IMR-90 (cell line): ENCODE measurements at regions not wholly inside any gene's neighbourhood (a gene's known extent, or its start where the extent isn't known, plus 50 kb on each side); places are given as distances from the start of the nearest gene placed in this dataset.

ENCODE experiments used
- BHLHE40 ChIP-seq: fragments of 150-350 bp; IDR thresholded peaks from 2 replicates; pipeline ENCODE4 v1.6.1; 2016; ENCODE audit warnings: mild to moderate bottlenecking, low read depth, low read length
- CEBPB ChIP-seq: IDR thresholded peaks from 2 replicates; pipeline ENCODE4 v1.6.1; 2012; ENCODE audit warnings: low read depth, low read length, improper control_type of control experiment
- MAFK ChIP-seq: IDR thresholded peaks from 2 replicates; pipeline ENCODE4 v1.6.1; 2012; ENCODE audit warnings: low read depth, low read length, improper control_type of control experiment
- MAZ ChIP-seq: IDR thresholded peaks from 2 replicates; pipeline ENCODE4 v1.6.1; 2012; ENCODE audit warnings: low read depth, mild to moderate bottlenecking, low read length, improper control_type of control experiment, moderate library complexity, borderline replicate concordance
- MXI1 ChIP-seq: IDR thresholded peaks from 2 replicates; pipeline ENCODE4 v1.6.1; 2012; ENCODE audit warnings: low read depth, mild to moderate bottlenecking, low read length, moderate library complexity, borderline replicate concordance
- POLR2A ChIP-seq: IDR thresholded peaks from 2 replicates; pipeline ENCODE4 v1.6.1; 2012; ENCODE audit warnings: mild to moderate bottlenecking, low read depth, low read length
- RAD21 ChIP-seq: IDR thresholded peaks from 2 replicates; pipeline ENCODE4 v1.6.1; 2012; ENCODE audit warnings: low read length, improper control_type of control experiment
- RCOR1 ChIP-seq: IDR thresholded peaks from 2 replicates; pipeline ENCODE4 v1.6.1; 2012; ENCODE audit warnings: mild to moderate bottlenecking, low read length, improper control_type of control experiment; ENCODE audit not compliant: insufficient replicate concordance
- RFX5 ChIP-seq: IDR thresholded peaks from 2 replicates; pipeline ENCODE4 v1.8.0; 2012; ENCODE audit warnings: low read depth, mild to moderate bottlenecking, low read length, moderate library complexity
- TF ChIP-seq, protein P1 (sequence below): conservative IDR thresholded peaks from 2 replicates; pipeline ENCODE4 v1.5.1; 2012; ENCODE audit warnings: mild to moderate bottlenecking, low read depth, low read length, improper control_type of control experiment
- TF ChIP-seq, protein P2 (sequence below): fragments of 150-350 bp; IDR thresholded peaks from 2 replicates; pipeline ENCODE4 v1.6.1; 2017; ENCODE audit warnings: mild to moderate bottlenecking, antibody characterized with exemption, low read length, low read depth

DNA sequence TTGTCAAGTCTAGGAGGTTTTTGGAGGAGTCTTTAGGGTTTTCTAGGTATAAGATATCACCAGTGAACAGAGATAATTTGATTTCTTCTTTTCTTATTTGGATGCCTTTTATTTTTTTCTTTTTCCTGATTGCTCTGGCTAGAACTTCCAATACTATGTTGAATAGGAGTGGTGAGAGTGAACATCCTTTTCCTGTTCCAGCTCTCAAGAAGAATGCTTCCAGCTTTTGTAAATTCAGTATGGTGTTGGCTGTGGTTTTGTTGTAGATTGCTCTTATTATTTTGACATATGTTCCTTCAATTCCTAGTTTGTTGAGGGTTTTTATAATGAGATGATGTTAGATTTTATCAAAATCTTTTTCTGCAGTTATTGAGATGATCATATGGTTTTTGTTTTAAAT lies 165.6 kb upstream of the WDFY3 start:
- TF ChIP-seq, protein P1, sequence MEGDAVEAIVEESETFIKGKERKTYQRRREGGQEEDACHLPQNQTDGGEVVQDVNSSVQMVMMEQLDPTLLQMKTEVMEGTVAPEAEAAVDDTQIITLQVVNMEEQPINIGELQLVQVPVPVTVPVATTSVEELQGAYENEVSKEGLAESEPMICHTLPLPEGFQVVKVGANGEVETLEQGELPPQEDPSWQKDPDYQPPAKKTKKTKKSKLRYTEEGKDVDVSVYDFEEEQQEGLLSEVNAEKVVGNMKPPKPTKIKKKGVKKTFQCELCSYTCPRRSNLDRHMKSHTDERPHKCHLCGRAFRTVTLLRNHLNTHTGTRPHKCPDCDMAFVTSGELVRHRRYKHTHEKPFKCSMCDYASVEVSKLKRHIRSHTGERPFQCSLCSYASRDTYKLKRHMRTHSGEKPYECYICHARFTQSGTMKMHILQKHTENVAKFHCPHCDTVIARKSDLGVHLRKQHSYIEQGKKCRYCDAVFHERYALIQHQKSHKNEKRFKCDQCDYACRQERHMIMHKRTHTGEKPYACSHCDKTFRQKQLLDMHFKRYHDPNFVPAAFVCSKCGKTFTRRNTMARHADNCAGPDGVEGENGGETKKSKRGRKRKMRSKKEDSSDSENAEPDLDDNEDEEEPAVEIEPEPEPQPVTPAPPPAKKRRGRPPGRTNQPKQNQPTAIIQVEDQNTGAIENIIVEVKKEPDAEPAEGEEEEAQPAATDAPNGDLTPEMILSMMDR, result no peak
- TF ChIP-seq POLR2A (no peak), BHLHE40 (no peak), MAZ (no peak), MXI1 (no peak), RCOR1 (no peak), RAD21 (no peak), MAFK (no peak), CEBPB (no peak), RFX5 (no peak)
- TF ChIP-seq, protein P2, sequence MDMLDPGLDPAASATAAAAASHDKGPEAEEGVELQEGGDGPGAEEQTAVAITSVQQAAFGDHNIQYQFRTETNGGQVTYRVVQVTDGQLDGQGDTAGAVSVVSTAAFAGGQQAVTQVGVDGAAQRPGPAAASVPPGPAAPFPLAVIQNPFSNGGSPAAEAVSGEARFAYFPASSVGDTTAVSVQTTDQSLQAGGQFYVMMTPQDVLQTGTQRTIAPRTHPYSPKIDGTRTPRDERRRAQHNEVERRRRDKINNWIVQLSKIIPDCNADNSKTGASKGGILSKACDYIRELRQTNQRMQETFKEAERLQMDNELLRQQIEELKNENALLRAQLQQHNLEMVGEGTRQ, result no peak
